SK-N-SH (cell line): ENCODE measurements at regions not wholly inside any gene's neighbourhood (a gene's known extent, or its start where the extent isn't known, plus 50 kb on each side); places are given as distances from the start of the nearest gene placed in this dataset.
"Not testable (repeated sequence)": the region's sequence is repeated elsewhere in the genome, so short reads cannot be mapped to it uniquely, and the experiment has no call there.

Experiments
- CTCF ChIA-PET: fragments of 300-600, 350-600 bp; formaldehyde crosslinking; extraction: SDS; loops from one replicate; lab custom pipeline; 2021; lab: Yijun Ruan, JAX
- POLR2A ChIA-PET: fragments of 350-600 bp; sonication (Branson Sonifier 250); formaldehyde crosslinking; extraction: SDS; loops from one replicate; lab custom pipeline; 2020; ENCODE audit warnings: antibody characterized with exemption, inconsistent platforms; lab: Yijun Ruan, JAX
- DNase-seq: peaks from one replicate; pipeline ENCODE4 v3.0.0; 2012
- H2AFZ ChIP-seq: fragments of 200-600 bp; sonication (generic); 2 replicates; pipeline ENCODE4 v1.8.1; 2016; ENCODE audit warnings: antibody characterized with exemption, mild to moderate bottlenecking, low read depth
- H3F3A ChIP-seq: fragments of 200-600 bp; sonication (generic); replicated peaks from 2 replicates; pipeline ENCODE3; 2016; ENCODE audit warnings: antibody characterized with exemption, mild to moderate bottlenecking; ENCODE audit not compliant: insufficient read depth
- H3K27ac ChIP-seq, 2 experiments: fragments of 200-500 bp in 1 of 2; fragments of 200-600 bp in 1 of 2; sonication (Bioruptor generic) in 1 of 2; sonication (generic), shearing (Covaris generic) in 1 of 2; 2 replicates each; pipeline versions ENCODE4 v1.5.1 to v1.6.1; 2014 to 2016; ENCODE audit warnings: low read depth in 2 of 2, inconsistent platforms in 1 of 2, low read length in 1 of 2, mild to moderate bottlenecking in 1 of 2, mixed read lengths in 1 of 2
- H3K27me3 ChIP-seq: fragments of 200-600 bp; sonication (generic), shearing (Covaris generic); 2 replicates; pipeline ENCODE4 v1.6.1; 2016; ENCODE audit warnings: mixed run types; ENCODE audit not compliant: insufficient read depth
- H3K36me3 ChIP-seq, 2 experiments: fragments of 200-500 bp in 1 of 2; fragments of 200-600 bp in 1 of 2; sonication (Bioruptor generic) in 1 of 2; sonication (generic) in 1 of 2; replicated peaks in 1 of 2; 2 replicates each; pipeline versions ENCODE3 to v1.5.1; 2014 to 2016; ENCODE audit warnings: low read length in 1 of 2, mild to moderate bottlenecking in 1 of 2; ENCODE audit not compliant: insufficient read depth in 2 of 2, control insufficient read depth in 1 of 2
- H3K4me1 ChIP-seq, 2 experiments: fragments of 200-500 bp in 1 of 2; fragments of 200-600 bp in 1 of 2; sonication (Bioruptor generic) in 1 of 2; sonication (generic), shearing (Covaris generic) in 1 of 2; 2 replicates each; pipeline versions ENCODE4 v1.5.1 to v1.6.1; 2014 to 2016; ENCODE audit warnings: low read depth in 1 of 2, low read length in 1 of 2, mixed run types in 1 of 2; ENCODE audit not compliant: insufficient read depth in 2 of 2, control insufficient read depth in 1 of 2
- H3K4me2 ChIP-seq: fragments of 200-600 bp; sonication (generic), shearing (Covaris generic); 2 replicates; pipeline ENCODE4 v1.6.1; 2017; ENCODE audit warnings: mixed run types
- H3K4me3 ChIP-seq, 2 experiments: fragments of 200-500 bp in 1 of 2; fragments of 200-600 bp in 1 of 2; sonication (Bioruptor generic) in 1 of 2; sonication (generic), shearing (Covaris generic) in 1 of 2; 2 replicates each; pipeline versions ENCODE4 v1.5.1 to v1.8.1; 2014 to 2016; ENCODE audit warnings: low read depth in 2 of 2, inconsistent platforms in 1 of 2, low read length in 1 of 2, mild to moderate bottlenecking in 1 of 2, mixed read lengths in 1 of 2, moderate library complexity in 1 of 2
- H3K79me2 ChIP-seq: fragments of 200-600 bp; sonication (generic); 2 replicates; pipeline ENCODE4 v1.8.1; 2017; ENCODE audit warnings: mild to moderate bottlenecking; ENCODE audit not compliant: insufficient read depth
- H3K9ac ChIP-seq: fragments of 200-600 bp; sonication (generic); 2 replicates; pipeline ENCODE4 v1.6.1; 2017; ENCODE audit warnings: mixed run types
- H3K9me2 ChIP-seq: fragments of 200-600 bp; sonication (generic); 2 replicates; pipeline ENCODE4 v1.6.1; 2017; ENCODE audit warnings: mixed run types
- H3K9me3 ChIP-seq: fragments of 200-600 bp; sonication (generic); 2 replicates; pipeline ENCODE4 v1.6.1; 2017; ENCODE audit warnings: mixed run types, mild to moderate bottlenecking, moderate library complexity
- H4K20me1 ChIP-seq: fragments of 200-600 bp; sonication (generic); 2 replicates; pipeline ENCODE4 v1.6.1; 2017; ENCODE audit warnings: mild to moderate bottlenecking, mixed run types; ENCODE audit not compliant: insufficient read depth
- CHD2 ChIP-seq: fragments of 150-350 bp; IDR thresholded peaks from 2 replicates; pipeline ENCODE4 v1.6.1; 2018; ENCODE audit warnings: low read length; ENCODE audit not compliant: partially characterized antibody
- GABPA ChIP-seq: IDR thresholded peaks from 2 replicates; pipeline ENCODE4 v1.4.0; 2012; ENCODE audit warnings: low read depth, mild to moderate bottlenecking
- GATA2 ChIP-seq: sonication (generic); formaldehyde crosslinking; IDR thresholded peaks from 2 replicates; pipeline ENCODE4 v1.5.0; 2020; ENCODE audit warnings: mild to moderate bottlenecking, missing genetic modification reagents
- MAX ChIP-seq: IDR thresholded peaks from 2 replicates; pipeline ENCODE4 v1.4.0; 2012; ENCODE audit warnings: low read depth
- MEF2A ChIP-seq: IDR thresholded peaks from 2 replicates; pipeline ENCODE4 v1.4.0; 2012; ENCODE audit warnings: low read depth, borderline replicate concordance
- NFIC ChIP-seq: IDR thresholded peaks from 2 replicates; pipeline ENCODE4 v1.4.0; 2012; ENCODE audit warnings: borderline replicate concordance
- POLR2AphosphoS5 ChIP-seq: IDR thresholded peaks from 2 replicates; pipeline ENCODE4 v1.6.1; 2012; ENCODE audit warnings: low read depth, low read length
- RCOR1 ChIP-seq: fragments of 150-350 bp; IDR thresholded peaks from 2 replicates; pipeline ENCODE4 v1.6.1; 2017; ENCODE audit warnings: antibody characterized with exemption, low read length
- REST ChIP-seq: IDR thresholded peaks from 2 replicates; pipeline ENCODE4 v1.6.1; 2012; ENCODE audit warnings: mild to moderate bottlenecking, low read depth, low read length, moderate library complexity
- RFX5 ChIP-seq: IDR thresholded peaks from 2 replicates; pipeline ENCODE4 v1.6.1; 2012; ENCODE audit warnings: mild to moderate bottlenecking, improper control_type of control experiment, low read length
- SIN3A ChIP-seq: IDR thresholded peaks from 2 replicates; pipeline ENCODE4 v1.6.1; 2012; ENCODE audit warnings: low read depth, mild to moderate bottlenecking, low read length, moderate library complexity, borderline replicate concordance
- SMC3 ChIP-seq: IDR thresholded peaks from 2 replicates; pipeline ENCODE4 v1.6.1; 2012; ENCODE audit warnings: low read depth, low read length, improper control_type of control experiment
- TAF1 ChIP-seq: IDR thresholded peaks from 2 replicates; pipeline ENCODE4 v1.6.1; 2012; ENCODE audit warnings: low read depth, mild to moderate bottlenecking, low read length, moderate library complexity, borderline replicate concordance
- TCF12 ChIP-seq: IDR thresholded peaks from 2 replicates; pipeline ENCODE4 v1.4.0; 2012
- TEAD4 ChIP-seq: IDR thresholded peaks from 2 replicates; pipeline ENCODE4 v1.4.0; 2012; ENCODE audit warnings: mild to moderate bottlenecking, borderline replicate concordance; ENCODE audit not compliant: insufficient read depth
- YY1 ChIP-seq: IDR thresholded peaks from 2 replicates; pipeline ENCODE4 v1.4.0; 2012; ENCODE audit warnings: low read depth, mild to moderate bottlenecking
- WGBS: methylation state at CpG from one replicate; pipeline ENCODE4 v1.1.6; 2017; ENCODE audit warnings: low lambda C conversion rate; 5-methylcytosine and 5-hydroxymethylcytosine counted together
- TF ChIP-seq, protein P1 (sequence below): IDR thresholded peaks from 2 replicates; pipeline ENCODE4 v1.4.0; 2012; ENCODE audit warnings: low read depth, borderline replicate concordance
- TF ChIP-seq, protein P2 (sequence below): fragments of 150-350 bp; IDR thresholded peaks from 2 replicates; pipeline ENCODE4 v1.6.1; 2016; ENCODE audit warnings: mild to moderate bottlenecking, low read depth, low read length

- H2AFZ ChIP-seq, H3K4me3 ChIP-seq, H4K20me1 ChIP-seq, H3K4me1 ChIP-seq, H3K4me2 ChIP-seq, CTCF ChIA-PET, H3K9ac ChIP-seq, H3K9me2 ChIP-seq, H3K36me3 ChIP-seq, H3K79me2 ChIP-seq, H3K27ac ChIP-seq, POLR2A ChIA-PET, DNase-seq, H3F3A ChIP-seq, H3K9me3 ChIP-seq: not testable (repeated sequence)
- 37% methylated on average over 4 of the region's 4 CpGs for WGBS
- peaks cover 10% of the 10 kb centered on the region; the same call in 1 of the 2 replicates for H3K27me3 ChIP-seq
Measured at GRCh38 chr17:6373599-6373998, 61.3 kb downstream of the AIPL1 start.

GRCh38 chr17:6366221-6366666 lies 68.7 kb downstream of the AIPL1 start:
- Histone ChIP-seq H3K9me2 (no peaks in the 10 kb centered on the region), H3K27me3 (peaks cover 27% of the 10 kb centered on the region), H3K4me1 (no peaks in the 10 kb centered on the region), H3K79me2 (no peaks in the 10 kb centered on the region), H3F3A (no peaks in the 10 kb centered on the region), H3K9me3 (no peaks in the 10 kb centered on the region), H3K9ac (no peak overlapping the region), H3K4me2 (no peak overlapping the region), H2AFZ (no peak overlapping the region), H3K27ac (no peak overlapping the region), H3K36me3 (no peaks in the 10 kb centered on the region), H3K4me3 (no peak overlapping the region), H4K20me1 (0 out of 2 replicates have a peak, but pooled peaks cover 4% of the 10 kb centered on the region)
- DNase-seq, result no peak
- ChIA-PET CTCF (no interaction called here), POLR2A (no interaction called here)
- TF ChIP-seq POLR2AphosphoS5, result no peak
- TF ChIP-seq RFX5, result no peak
- TF ChIP-seq MAX, result no peak
- TF ChIP-seq TEAD4, result no peak
- no peak for TF ChIP-seq RCOR1
- TF ChIP-seq YY1, result no peak
- no peak for TF ChIP-seq NFIC
- no peak for TF ChIP-seq CHD2
- no peak for TF ChIP-seq MEF2A
- no peak for TF ChIP-seq TAF1
- TF ChIP-seq SMC3, result no peak
- no peak for TF ChIP-seq GABPA
- no peak for TF ChIP-seq REST
- TF ChIP-seq, protein P1, sequence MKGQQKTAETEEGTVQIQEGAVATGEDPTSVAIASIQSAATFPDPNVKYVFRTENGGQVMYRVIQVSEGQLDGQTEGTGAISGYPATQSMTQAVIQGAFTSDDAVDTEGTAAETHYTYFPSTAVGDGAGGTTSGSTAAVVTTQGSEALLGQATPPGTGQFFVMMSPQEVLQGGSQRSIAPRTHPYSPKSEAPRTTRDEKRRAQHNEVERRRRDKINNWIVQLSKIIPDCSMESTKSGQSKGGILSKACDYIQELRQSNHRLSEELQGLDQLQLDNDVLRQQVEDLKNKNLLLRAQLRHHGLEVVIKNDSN, result no peak
- TF ChIP-seq, protein P2, sequence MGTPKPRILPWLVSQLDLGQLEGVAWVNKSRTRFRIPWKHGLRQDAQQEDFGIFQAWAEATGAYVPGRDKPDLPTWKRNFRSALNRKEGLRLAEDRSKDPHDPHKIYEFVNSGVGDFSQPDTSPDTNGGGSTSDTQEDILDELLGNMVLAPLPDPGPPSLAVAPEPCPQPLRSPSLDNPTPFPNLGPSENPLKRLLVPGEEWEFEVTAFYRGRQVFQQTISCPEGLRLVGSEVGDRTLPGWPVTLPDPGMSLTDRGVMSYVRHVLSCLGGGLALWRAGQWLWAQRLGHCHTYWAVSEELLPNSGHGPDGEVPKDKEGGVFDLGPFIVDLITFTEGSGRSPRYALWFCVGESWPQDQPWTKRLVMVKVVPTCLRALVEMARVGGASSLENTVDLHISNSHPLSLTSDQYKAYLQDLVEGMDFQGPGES, result no peak
- no peak for TF ChIP-seq GATA2 (CRISPR knock-in tag)
- TF ChIP-seq TCF12, result no peak
- TF ChIP-seq SIN3A, result no peak
- WGBS, result 10% methylated on average over 2 of the region's 2 CpGs
